Prostate gland (tissue), 2 donors: ENCODE measurements at regions not wholly inside any gene's neighbourhood (a gene's known extent, or its start where the extent isn't known, plus 50 kb on each side); places are given as distances from the start of the nearest gene placed in this dataset.

Source experiments
- CTCF ChIP-seq, 4 experiments: fragments of 200-600 bp in 2 of 4; fragments of 450-650 bp in 2 of 4; sonication (generic) in 2 of 4; IDR thresholded peaks; 1 replicate in 3 of 4; 2 replicates in 1 of 4; pipeline ENCODE4 v1.5.1; 2016 to 2019; ENCODE audit warnings: antibody characterized with exemption in 4 of 4, mild to moderate bottlenecking in 2 of 4, moderate library complexity in 2 of 4
- POLR2A ChIP-seq: fragments of 450-650 bp; IDR thresholded peaks from one replicate; pipeline ENCODE4 v1.6.1; 2016; ENCODE audit warnings: antibody characterized with exemption, mild to moderate bottlenecking
- POLR2AphosphoS5 ChIP-seq: sonication (generic); formaldehyde crosslinking; IDR thresholded peaks from one replicate; pipeline ENCODE4 v1.6.1; 2017; ENCODE audit warnings: antibody characterized with exemption

GRCh38 chr10:129032372-129033313 lies 434.4 kb upstream of the MGMT start:
- TF ChIP-seq CTCF (IDR thresholded peaks at IDR 0.05) (no peak), POLR2A (no peak), POLR2AphosphoS5 (no peak)
